BE2C (cell line): ENCODE measurements at regions not wholly inside any gene's neighbourhood (a gene's known extent, or its start where the extent isn't known, plus 50 kb on each side); places are given as distances from the start of the nearest gene placed in this dataset.
"Not testable (repeated sequence)": the region's sequence is repeated elsewhere in the genome, so short reads cannot be mapped to it uniquely, and the experiment has no call there.

ENCODE experiments used
- DNase-seq: peaks from one replicate; pipeline ENCODE4 v3.0.0-alpha.2; 2020
- H3K27me3 ChIP-seq: fragments of 250-450 bp; sonication (Bioruptor Pico); 2 replicates; pipeline ENCODE4 v1.5.1; 2020; ENCODE audit warnings: mild to moderate bottlenecking
- H3K36me3 ChIP-seq: fragments of 250-450 bp; sonication (Bioruptor Pico); 2 replicates; pipeline ENCODE4 v1.5.1; 2020; ENCODE audit warnings: mild to moderate bottlenecking
- H3K4me1 ChIP-seq: fragments of 250-450 bp; sonication (Bioruptor Pico); 2 replicates; pipeline ENCODE4 v1.5.1; 2020
- H3K4me3 ChIP-seq: 2 replicates; pipeline ENCODE4 v1.5.1; 2011; ENCODE audit warnings: low read depth, low read length
- H3K9me3 ChIP-seq: fragments of 250-450 bp; sonication (Bioruptor Pico); 2 replicates; pipeline ENCODE4 v1.5.1; 2020
- TF ChIP-seq, protein P1 (sequence below): IDR thresholded peaks from 2 replicates; pipeline ENCODE4 v1.5.1; 2012; ENCODE audit warnings: mild to moderate bottlenecking, low read depth, low read length

DNA sequence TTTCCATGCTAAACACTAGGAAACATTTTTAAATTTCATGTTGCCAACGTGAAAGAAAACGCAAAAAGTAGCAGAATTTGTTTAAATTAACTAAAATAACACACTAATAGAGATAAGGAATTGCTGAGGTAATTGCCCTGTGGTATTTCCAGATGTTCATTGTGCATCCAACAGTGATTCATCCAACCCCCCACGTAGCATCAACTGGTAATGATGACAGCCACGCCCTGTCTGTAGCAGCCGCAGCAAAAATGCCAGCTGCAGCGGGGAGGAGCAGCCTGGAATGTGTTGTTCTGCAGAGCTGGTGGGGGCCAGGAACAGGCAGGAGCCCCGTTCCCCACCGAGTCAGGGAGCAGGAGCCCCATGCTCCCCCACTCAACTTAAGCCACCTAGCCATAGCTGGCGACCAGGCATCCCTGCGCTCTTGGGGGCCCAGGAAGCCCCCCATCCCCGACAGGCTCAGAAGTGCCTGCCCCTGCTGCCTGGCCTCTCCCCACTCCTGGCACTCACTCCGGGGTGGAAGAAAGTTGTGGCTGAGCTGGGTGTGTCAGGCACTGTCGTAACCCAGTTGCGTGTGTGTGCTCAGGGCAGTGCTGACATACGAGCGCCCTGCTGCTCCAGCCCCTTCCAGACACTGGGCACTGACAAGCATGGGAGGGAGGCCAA is 695.1 kb upstream of the ACVR2A start:
- Histone ChIP-seq H3K36me3 (no peaks in the 10 kb centered on the region), H3K27me3 (no peaks in the 10 kb centered on the region), H3K9me3 (no peaks in the 10 kb centered on the region), H3K4me1 (no peaks in the 10 kb centered on the region), H3K4me3 (no peak overlapping the region)
- no peak for DNase-seq
- TF ChIP-seq, protein P1, sequence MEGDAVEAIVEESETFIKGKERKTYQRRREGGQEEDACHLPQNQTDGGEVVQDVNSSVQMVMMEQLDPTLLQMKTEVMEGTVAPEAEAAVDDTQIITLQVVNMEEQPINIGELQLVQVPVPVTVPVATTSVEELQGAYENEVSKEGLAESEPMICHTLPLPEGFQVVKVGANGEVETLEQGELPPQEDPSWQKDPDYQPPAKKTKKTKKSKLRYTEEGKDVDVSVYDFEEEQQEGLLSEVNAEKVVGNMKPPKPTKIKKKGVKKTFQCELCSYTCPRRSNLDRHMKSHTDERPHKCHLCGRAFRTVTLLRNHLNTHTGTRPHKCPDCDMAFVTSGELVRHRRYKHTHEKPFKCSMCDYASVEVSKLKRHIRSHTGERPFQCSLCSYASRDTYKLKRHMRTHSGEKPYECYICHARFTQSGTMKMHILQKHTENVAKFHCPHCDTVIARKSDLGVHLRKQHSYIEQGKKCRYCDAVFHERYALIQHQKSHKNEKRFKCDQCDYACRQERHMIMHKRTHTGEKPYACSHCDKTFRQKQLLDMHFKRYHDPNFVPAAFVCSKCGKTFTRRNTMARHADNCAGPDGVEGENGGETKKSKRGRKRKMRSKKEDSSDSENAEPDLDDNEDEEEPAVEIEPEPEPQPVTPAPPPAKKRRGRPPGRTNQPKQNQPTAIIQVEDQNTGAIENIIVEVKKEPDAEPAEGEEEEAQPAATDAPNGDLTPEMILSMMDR = no peak

DNA sequence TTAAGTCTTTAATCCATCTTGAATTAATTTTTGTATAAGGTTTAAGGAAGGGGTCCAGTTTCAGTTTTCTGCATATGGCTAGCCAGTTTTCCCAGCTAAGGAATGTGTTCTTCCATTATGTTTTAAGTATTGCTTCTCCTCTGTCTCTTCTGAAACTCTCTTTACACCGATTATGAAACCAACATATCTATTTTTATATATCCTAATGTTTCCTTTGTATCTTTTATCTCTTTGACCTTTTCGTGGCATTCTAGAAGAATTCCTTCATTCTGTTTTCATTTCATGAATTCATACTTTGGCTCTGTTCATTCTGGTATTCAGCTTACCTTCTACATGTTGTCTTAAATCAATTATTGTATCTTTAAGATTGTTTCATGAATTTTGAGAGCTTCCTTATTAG is 697.0 kb upstream of the ACVR2A start:
- no peak for DNase-seq
- no peaks in the 10 kb centered on the region for H3K9me3 ChIP-seq
- no peaks in the 10 kb centered on the region for H3K4me1 ChIP-seq
- no peaks in the 10 kb centered on the region for H3K36me3 ChIP-seq
- TF ChIP-seq, protein P1 = no peak
- no peaks in the 10 kb centered on the region for H3K27me3 ChIP-seq
- H3K4me3 ChIP-seq = no peak overlapping the region

DNA sequence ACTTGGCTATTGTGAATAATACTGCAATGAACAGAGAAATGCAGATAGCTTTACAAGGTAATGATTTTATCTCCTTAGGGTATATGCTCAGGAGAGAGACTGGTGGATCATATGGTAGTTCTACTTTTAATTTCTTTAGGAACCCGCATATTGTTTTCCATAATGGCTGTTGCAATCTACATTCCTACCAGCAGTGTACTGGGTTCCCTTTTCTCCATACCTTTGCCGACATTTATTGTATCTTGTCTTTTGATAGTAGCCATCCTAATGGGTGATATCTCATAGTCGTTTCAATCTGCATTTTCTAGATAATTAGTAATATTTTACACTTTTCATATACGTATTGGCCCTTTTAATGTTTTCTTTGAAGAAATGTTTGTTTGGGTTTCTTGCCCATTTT is 702.9 kb upstream of the ACVR2A start:
- TF ChIP-seq, protein P1 = no peak
- no peak overlapping the region for H3K4me3 ChIP-seq
- no peaks in the 10 kb centered on the region for H3K4me1 ChIP-seq
- H3K27me3 ChIP-seq = no peaks in the 10 kb centered on the region
- no peaks in the 10 kb centered on the region for H3K36me3 ChIP-seq
- DNase-seq = no peak
- H3K9me3 ChIP-seq = no peaks in the 10 kb centered on the region

DNA sequence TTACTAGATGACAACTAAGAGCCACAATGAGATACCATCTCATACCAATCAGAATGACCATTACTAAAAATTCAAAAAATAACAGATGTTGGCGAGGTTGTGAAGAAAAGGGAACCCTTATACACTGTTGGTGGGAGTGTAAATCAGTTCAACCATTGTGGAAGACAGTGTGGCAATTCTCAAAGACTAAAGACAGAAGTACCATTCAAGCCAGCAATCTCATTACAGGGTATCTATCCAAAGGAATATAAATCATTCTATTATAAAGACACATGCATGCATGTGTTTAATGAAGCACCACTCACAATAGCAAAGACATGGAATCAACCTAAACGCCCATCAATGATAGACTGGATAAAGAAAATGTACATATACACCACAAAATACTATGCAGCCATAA is 705.1 kb upstream of the ACVR2A start:
- H3K9me3 ChIP-seq, H3K27me3 ChIP-seq, H3K4me1 ChIP-seq, H3K36me3 ChIP-seq, H3K4me3 ChIP-seq, DNase-seq: not testable (repeated sequence)

DNA sequence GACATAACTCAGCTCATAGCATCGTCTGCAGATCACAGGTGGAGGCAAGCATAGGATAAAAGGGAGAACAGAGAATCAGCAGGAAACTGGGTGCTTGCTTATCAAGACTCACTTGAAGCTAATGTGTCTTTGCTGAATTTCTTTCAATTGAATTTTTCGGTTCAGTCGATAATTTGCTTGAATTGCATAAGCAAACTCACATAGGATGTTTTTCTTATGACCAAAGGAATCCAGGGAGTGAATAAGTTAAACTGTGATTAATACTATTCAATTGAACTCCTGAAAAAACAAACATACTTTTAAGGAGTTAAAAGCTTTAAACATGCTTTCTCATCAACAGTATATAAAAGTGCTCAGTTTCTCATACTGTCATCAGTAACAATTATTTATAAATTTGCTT is 707.1 kb upstream of the ACVR2A start:
- H3K27me3 ChIP-seq = no peaks in the 10 kb centered on the region
- no peaks in the 10 kb centered on the region for H3K9me3 ChIP-seq
- no peaks in the 10 kb centered on the region for H3K4me1 ChIP-seq
- no peaks in the 10 kb centered on the region for H3K36me3 ChIP-seq
- no peak for DNase-seq
- H3K4me3 ChIP-seq = no peak overlapping the region
- TF ChIP-seq, protein P1 = no peak

DNA sequence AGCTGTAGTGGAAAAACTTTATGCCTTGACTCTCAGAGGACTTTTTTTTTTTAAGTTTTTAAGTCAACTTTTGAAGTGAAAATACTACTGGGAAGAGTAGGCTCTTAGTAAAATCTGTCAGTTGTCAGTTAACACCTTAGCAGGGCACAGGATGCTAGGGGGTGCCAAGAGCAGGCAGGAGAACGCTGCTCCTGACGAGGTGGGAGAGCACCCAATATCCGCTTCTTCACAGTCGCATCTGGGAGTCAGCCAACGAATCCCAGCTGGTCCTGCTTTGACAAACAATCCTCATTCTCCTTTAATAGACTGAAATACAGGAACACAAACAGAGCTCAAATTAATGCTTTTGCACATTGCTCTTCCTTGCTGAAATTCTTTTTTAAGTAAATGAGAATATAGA is 709.5 kb upstream of the ACVR2A start:
- TF ChIP-seq, protein P1 = no peak
- no peak for DNase-seq
- H3K36me3 ChIP-seq = no peaks in the 10 kb centered on the region

More for the DNA sequence above, 709.5 kb upstream of the ACVR2A start:
- Histone ChIP-seq H3K9me3 (no peaks in the 10 kb centered on the region), H3K27me3 (no peaks in the 10 kb centered on the region), H3K4me1 (no peaks in the 10 kb centered on the region), H3K4me3 (no peak overlapping the region)
